ENCODE measurements at regions not wholly inside any gene's neighbourhood (a gene's known extent, or its start where the extent isn't known, plus 50 kb on each side); places are given as distances from the start of the nearest gene placed in this dataset.

DNA sequence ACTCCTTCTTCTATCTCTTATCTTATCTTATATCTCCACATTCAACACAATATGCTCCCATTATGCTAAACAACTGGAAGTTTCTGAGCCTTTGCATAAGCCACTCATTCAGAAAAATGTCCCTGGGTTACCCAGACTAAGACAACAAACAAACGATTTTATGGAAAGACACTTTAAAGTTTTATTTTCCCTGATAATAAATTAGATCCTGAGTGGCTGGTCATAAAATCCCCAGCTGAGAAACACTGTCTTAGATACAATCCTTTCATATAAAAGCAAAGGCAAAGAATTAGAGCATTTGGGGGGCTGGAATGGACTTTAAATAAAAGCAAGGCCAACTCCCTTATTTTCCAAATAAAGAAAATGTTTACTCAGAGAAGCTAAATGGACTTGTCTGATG is 322.3 kb downstream of the GBE1 start:
- DNase-seq: no peak

- no peak for DNase-seq
Measured at GRCh38 chr3:81437683-81438082, 323.8 kb downstream of the GBE1 start.

GRCh38 chr3:81436182-81436581 is 325.3 kb downstream of the GBE1 start:
- no peak for DNase-seq

DNA sequence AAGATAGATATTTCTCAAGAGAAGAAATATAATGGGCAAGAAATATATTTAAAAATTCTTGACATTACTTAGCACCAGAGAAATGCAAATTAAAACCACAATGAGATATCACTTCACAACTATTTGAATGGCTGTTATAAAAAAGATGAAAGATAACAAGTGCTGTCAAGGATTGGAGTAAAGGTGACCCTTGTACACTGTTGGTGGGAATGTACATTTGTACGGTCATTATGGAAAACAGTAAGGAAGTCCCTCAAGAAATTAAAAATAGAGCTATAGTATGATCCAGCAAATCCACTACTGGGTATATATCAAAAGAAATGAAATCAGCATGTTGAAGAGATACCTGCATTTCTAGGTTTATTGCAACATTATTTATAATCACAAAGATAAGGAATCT is 326.4 kb downstream of the GBE1 start:
- no peak for DNase-seq

- DNase-seq: no peak
Measured at GRCh38 chr3:81434161-81434560, 327.3 kb downstream of the GBE1 start.

DNA sequence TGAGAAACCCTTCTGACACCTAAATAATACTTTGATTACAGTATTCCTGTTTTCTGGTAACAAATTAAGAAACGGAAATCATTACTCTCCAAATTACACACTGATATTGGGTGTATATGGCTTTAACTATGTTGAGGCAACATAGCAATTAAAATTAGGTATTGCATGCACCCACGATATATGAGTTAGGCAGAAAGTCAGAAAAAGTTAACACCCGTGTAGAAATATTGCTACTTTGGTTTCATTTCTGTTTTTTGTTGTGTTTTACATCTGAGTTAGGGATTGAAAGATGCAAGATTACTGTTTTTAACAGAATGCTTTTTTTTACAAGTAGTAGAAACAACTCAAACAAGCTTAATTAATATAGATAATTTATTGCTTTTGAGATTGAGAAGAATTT is 327.8 kb downstream of the GBE1 start:
- DNase-seq: no peak

- DNase-seq: no peak
Measured at GRCh38 chr3:81432456-81432855, 329.0 kb downstream of the GBE1 start.

DNA sequence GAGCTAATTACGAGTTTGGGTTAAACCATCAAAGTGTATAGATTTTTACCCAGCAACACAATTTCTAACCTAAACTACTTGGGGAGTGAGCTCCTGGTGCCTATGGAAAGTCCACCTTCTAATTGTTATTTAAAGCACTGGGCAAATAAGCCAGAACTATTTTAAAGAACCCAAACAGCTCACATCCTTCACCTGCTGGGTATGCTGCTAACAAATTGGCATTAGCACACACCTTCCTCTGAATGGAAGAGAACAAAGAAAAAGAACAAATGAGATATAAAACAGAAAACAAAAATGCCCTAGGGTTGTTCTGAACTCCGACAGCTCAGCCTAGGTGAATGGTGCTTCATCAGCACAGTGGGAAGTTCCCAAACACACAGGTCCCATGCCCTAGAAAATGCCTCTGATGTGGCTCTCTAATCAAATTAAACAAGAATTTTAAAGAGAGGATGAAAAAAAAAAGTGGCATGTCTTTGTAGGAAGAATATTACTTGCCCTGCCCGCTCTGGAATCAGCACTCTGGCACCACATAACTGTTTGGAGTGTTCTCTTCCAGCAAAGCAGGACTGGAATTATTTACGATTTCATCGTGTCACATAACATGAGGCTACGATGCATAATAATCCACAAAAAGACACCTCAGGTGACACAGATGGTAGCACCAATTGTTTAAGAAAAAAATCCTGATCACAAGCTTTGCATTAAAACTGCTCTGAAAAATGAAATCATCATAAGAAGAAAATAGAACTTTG is 334.4 kb downstream of the GBE1 start:
- DNase-seq: no peak

GRCh38 chr3:81425198-81425868 is 336.1 kb downstream of the GBE1 start:
- no peak for DNase-seq

DNA sequence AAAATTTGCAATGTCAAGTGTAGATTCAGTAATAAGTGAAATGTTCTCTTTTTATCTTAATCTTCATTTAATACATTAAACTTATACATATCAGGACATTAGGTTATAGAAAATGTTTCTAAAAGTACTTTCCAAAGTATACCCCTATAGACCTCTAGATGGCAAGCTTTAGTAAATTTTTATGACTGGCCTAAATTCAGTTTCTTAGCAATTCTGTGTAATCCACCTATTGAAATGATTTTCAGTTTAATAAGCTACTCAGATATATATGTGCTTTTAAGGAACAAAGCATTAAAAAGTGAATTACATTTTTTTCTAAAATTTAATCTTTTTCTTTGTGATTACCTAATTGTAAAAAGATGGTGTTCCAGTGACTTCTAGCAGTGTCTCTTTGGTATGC is 342.2 kb downstream of the GBE1 start:
- no peak for DNase-seq

DNA sequence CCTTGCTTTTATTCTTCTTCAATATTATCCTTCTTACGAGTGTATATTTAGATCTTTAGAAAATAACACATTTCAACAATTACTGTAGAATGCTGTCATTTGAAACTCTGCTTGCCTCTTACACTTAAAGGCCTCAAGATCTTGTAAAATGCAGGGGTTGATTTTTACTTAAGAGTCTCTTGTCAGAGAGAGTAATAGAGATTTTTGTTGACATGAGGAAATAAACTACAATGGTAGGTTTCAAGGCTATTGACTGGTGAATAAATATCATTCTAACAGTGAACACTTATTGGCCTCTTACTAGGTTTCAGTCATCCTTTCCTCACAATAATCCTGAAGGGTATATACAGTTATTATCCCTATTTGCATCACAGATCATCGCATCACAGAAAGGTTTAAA is 344.6 kb downstream of the GBE1 start:
- DNase-seq: no peak

GRCh38 chr3:81406318-81406717 is 355.1 kb downstream of the GBE1 start:
- peak; percentile 11 for DNase-seq

- no peak for DNase-seq
Measured at GRCh38 chr3:81395739-81396513, 365.5 kb downstream of the GBE1 start.

DNA sequence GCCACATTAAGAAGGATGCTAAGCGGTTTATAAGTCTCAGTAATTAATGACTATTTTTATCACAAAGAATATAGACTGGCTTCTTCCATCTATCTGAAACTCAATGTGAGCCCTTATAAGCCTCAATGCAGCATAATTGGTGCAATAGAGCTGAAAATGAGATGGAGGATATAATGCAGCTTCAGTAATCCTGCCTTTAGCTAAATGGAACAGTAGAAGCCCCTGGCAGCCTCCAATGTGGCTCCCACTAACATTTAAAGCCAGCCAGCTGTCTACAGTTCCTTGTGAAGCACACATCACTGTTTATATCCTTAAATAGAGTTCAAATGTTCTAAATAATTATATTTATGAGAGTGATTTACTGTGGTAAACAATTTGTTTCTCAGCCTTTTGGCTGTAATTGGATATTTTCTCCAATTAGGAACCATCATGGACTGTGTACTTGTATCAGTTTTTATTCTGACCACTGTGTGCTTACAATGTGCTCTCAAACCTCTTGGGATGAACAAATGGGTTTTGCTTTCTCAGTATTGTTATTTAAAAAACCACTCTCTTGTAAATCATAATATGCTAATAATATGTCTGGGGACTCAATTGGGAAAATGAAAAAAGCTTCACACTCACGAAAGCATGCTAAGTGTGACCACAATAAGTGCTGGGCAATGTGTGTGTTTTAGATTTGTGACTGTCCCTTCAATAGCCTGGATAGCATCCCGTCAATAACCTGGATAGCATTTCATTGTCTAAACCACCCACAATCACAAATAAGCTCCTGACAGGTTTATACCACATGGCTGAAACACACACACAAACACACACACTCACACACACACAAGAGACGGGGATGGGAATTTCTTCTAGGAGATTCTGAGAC is 366.6 kb downstream of the GBE1 start:
- no peak for DNase-seq

DNA sequence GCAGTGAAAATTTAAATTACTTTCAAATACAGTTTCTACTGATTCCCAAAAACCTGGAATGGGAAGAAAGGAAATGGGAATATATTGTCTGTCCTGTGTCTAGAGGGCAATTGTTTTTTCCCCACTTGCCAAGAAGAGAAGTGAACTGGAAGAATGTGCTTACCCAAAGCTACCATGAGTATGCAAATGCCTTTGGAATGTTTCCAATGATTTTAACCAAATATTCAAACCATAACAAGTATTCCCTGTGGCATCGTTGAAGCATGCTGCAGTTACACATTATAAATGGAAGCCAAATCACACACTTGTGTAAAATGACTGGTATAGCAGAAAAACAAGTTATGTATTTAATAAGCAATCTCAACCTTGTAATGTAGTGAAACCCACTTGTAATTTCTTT is 368.2 kb downstream of the GBE1 start:
- DNase-seq: no peak

- DNase-seq: no peak
Measured at GRCh38 chr3:81390796-81391195, 370.6 kb downstream of the GBE1 start.

- no peak for DNase-seq
Measured at GRCh38 chr3:81388191-81388590, 373.3 kb downstream of the GBE1 start.

- no peak for DNase-seq
Measured at GRCh38 chr3:81382470-81382869, 379.0 kb downstream of the GBE1 start.

DNA sequence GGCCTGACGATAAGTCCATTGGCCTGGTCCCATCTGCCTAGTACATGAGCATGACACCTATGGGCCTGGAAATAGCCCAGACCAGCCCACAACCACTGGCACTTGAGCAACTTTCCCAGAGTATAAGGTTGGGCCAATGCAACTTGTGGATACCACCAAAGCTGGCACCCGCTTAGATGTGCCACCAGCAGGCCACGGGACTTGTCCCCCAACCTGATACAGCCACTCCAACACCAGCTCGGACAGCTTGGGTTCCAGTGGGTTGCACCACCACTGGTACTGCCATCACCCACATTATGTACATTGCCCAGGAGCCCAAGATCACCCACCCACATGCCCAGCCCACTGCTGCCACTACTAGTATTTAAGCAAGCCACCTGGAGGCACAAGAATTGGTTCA is 381.2 kb downstream of the GBE1 start:
- no peak for DNase-seq

- no peak for DNase-seq
Measured at GRCh38 chr3:81378552-81379293, 382.7 kb downstream of the GBE1 start.

DNA sequence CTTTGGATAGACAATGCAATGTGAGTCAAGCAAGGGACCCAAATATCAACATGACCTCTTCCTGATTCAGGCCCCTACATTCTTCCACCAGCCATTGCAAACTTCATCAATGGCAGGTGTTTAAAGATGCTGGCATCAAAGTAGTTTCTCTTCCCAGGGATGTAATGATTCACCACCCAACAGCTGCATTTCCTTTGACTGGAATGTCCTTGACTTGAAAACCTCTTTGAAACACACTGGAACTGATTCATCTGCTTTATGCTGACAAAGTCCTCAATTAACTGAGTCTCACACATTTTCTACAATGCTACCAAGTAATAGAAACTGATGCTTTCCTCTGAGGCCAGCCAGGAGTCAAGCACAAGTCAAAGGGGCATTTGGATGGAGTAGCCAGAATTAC is 385.5 kb downstream of the GBE1 start:
- no peak for DNase-seq

- DNase-seq: no peak
Measured at GRCh38 chr3:81364411-81364810, 397.0 kb downstream of the GBE1 start.

All from NCI-H1092 (cell line).